ENCODE measurements at regions not wholly inside any gene's neighbourhood (a gene's known extent, or its start where the extent isn't known, plus 50 kb on each side); places are given as distances from the start of the nearest gene placed in this dataset.

GRCh38 chr15:100775581-100776185 lies 103.9 kb upstream of the ALDH1A3 start:
- H3K4me3 Mint-ChIP-seq (ENCODE audit: unreplicated experiment), result no peak overlapping the region

GRCh38 chr15:100777821-100778220 lies 101.8 kb upstream of the ALDH1A3 start:
- Mint-ChIP-seq H3K9me3 (ENCODE audit: unreplicated experiment) (no peaks in the 10 kb centered on the region), H3K27ac (ENCODE audit: unreplicated experiment) (no peak overlapping the region), H3K27me3 (ENCODE audit: unreplicated experiment) (peaks cover 8% of the 10 kb centered on the region), H3K4me1 (ENCODE audit: unreplicated experiment) (peaks cover 6% of the 10 kb centered on the region), H3K36me3 (ENCODE audit: low read depth, unreplicated experiment) (no peaks in the 10 kb centered on the region), H3K4me3 (ENCODE audit: unreplicated experiment) (no peak overlapping the region)
- TF ChIP-seq, protein P1, sequence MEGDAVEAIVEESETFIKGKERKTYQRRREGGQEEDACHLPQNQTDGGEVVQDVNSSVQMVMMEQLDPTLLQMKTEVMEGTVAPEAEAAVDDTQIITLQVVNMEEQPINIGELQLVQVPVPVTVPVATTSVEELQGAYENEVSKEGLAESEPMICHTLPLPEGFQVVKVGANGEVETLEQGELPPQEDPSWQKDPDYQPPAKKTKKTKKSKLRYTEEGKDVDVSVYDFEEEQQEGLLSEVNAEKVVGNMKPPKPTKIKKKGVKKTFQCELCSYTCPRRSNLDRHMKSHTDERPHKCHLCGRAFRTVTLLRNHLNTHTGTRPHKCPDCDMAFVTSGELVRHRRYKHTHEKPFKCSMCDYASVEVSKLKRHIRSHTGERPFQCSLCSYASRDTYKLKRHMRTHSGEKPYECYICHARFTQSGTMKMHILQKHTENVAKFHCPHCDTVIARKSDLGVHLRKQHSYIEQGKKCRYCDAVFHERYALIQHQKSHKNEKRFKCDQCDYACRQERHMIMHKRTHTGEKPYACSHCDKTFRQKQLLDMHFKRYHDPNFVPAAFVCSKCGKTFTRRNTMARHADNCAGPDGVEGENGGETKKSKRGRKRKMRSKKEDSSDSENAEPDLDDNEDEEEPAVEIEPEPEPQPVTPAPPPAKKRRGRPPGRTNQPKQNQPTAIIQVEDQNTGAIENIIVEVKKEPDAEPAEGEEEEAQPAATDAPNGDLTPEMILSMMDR (IDR thresholded peaks at IDR 0.05; ENCODE audit: unreplicated experiment), result no peak
- no peak for DNase-seq (ENCODE audit: low spot score)

More at GRCh38 chr15:100775581-100776185, 103.9 kb upstream of the ALDH1A3 start:
- Mint-ChIP-seq H3K9me3 (ENCODE audit: unreplicated experiment) (no peaks in the 10 kb centered on the region), H3K27ac (ENCODE audit: unreplicated experiment) (no peak overlapping the region), H3K4me1 (ENCODE audit: unreplicated experiment) (peaks cover 10% of the 10 kb centered on the region), H3K36me3 (ENCODE audit: low read depth, unreplicated experiment) (no peaks in the 10 kb centered on the region), H3K27me3 (ENCODE audit: unreplicated experiment) (peaks cover 7% of the 10 kb centered on the region)
- TF ChIP-seq, protein P1 (IDR thresholded peaks at IDR 0.05; ENCODE audit: unreplicated experiment), result no peak
- DNase-seq (ENCODE audit: low spot score), result no peak

DNA sequence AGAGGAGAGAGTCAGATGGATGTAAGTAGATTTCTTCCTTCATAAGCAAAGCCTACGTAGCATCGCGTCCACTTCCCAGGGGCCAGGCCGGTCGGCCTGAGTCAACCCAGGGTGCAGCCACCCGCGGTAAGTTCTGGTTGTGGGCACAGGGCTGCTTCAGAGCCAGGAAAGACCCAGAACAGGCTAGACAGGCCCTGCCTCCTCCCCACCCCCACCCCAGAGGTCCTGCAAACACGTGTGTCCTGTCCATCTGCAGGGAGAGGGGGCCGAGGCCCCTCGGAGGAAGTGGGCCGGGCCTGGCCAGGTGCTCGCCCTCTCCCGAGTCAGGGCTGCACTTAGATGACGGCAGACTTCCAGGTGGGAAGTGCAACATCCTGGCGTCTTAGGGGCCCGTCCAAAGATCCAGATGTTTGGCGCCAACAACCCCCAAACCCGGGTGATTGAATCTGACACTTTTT lies 100.8 kb upstream of the ALDH1A3 start:
- TF ChIP-seq, protein P1 (IDR thresholded peaks at IDR 0.05; ENCODE audit: unreplicated experiment), result no peak
- no peak overlapping the region for H3K4me3 Mint-ChIP-seq (ENCODE audit: unreplicated experiment)
- peaks cover 4% of the 10 kb centered on the region for H3K27me3 Mint-ChIP-seq (ENCODE audit: unreplicated experiment)
- H3K27ac Mint-ChIP-seq (ENCODE audit: unreplicated experiment), result no peak overlapping the region
- DNase-seq (ENCODE audit: low spot score), result no peak
- no peaks in the 10 kb centered on the region for H3K36me3 Mint-ChIP-seq (ENCODE audit: low read depth, unreplicated experiment)
- peaks cover 6% of the 10 kb centered on the region for H3K4me1 Mint-ChIP-seq (ENCODE audit: unreplicated experiment)
- H3K9me3 Mint-ChIP-seq (ENCODE audit: unreplicated experiment), result no peaks in the 10 kb centered on the region

DNA sequence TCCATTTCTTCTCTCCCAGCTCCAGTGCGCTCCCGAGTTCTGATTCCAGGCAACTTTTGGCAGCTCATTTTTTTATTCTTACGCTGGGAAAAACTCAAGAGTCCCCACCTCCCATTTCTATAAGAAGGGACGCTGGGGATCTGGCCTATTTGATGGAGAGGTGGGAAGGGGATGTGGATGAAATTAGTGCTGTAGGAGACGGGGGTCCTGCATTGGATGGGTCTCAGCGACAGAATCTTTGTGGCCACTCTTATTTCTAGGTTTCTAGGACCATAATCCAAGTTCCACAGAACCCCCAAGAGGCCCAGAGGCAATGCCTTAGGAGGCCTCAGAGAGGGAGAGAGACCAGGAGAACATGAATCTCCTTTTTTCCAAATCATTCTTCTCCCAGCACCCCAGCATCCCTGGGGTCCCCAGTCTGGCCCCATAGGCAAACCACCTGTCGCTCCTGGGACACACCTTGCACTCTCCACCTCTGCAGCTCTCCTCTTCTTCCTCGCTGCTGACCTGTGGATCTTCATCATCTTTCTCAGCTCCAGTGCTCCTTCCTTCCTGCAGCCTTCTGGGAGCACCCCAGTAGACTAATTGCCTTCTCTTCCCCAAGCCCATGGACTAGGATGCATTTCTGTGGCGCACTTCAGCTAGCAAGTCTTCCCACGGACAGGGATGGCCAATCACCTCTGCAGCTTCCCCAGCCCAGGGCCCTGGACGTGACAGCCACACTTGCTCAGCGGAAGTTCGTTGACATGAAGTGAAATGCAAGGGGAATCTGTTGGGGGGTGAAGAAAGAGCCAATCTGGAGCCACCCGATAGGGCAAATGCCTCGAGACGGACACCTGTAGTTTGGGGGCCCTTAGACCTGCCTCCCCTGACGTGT lies 100.1 kb upstream of the ALDH1A3 start:
- Mint-ChIP-seq H3K4me3 (ENCODE audit: unreplicated experiment) (no peak overlapping the region), H3K4me1 (ENCODE audit: unreplicated experiment) (peaks cover 7% of the 10 kb centered on the region), H3K27ac (ENCODE audit: unreplicated experiment) (no peak overlapping the region), H3K27me3 (ENCODE audit: unreplicated experiment) (peaks cover 4% of the 10 kb centered on the region), H3K9me3 (ENCODE audit: unreplicated experiment) (no peaks in the 10 kb centered on the region), H3K36me3 (ENCODE audit: low read depth, unreplicated experiment) (no peaks in the 10 kb centered on the region)
- no peak for DNase-seq (ENCODE audit: low spot score)
- TF ChIP-seq, protein P1 (IDR thresholded peaks at IDR 0.05; ENCODE audit: unreplicated experiment), result no peak

Data from endothelial cell (in vitro differentiated cells).